SK-N-SH (cell line): ENCODE measurements at regions not wholly inside any gene's neighbourhood (a gene's known extent, or its start where the extent isn't known, plus 50 kb on each side); places are given as distances from the start of the nearest gene placed in this dataset.

ENCODE experiments used
- CTCF ChIA-PET: fragments of 300-600, 350-600 bp; formaldehyde crosslinking; extraction: SDS; loops from one replicate; lab custom pipeline; 2021; lab: Yijun Ruan, JAX
- POLR2A ChIA-PET: fragments of 350-600 bp; sonication (Branson Sonifier 250); formaldehyde crosslinking; extraction: SDS; loops from one replicate; lab custom pipeline; 2020; ENCODE audit warnings: antibody characterized with exemption, inconsistent platforms; lab: Yijun Ruan, JAX
- DNase-seq: peaks from one replicate; pipeline ENCODE4 v3.0.0; 2012
- H2AFZ ChIP-seq: fragments of 200-600 bp; sonication (generic); 2 replicates; pipeline ENCODE4 v1.8.1; 2016; ENCODE audit warnings: antibody characterized with exemption, mild to moderate bottlenecking, low read depth
- H3F3A ChIP-seq: fragments of 200-600 bp; sonication (generic); replicated peaks from 2 replicates; pipeline ENCODE3; 2016; ENCODE audit warnings: antibody characterized with exemption, mild to moderate bottlenecking; ENCODE audit not compliant: insufficient read depth
- H3K27ac ChIP-seq, 2 experiments: fragments of 200-500 bp in 1 of 2; fragments of 200-600 bp in 1 of 2; sonication (Bioruptor generic) in 1 of 2; sonication (generic), shearing (Covaris generic) in 1 of 2; 2 replicates each; pipeline versions ENCODE4 v1.5.1 to v1.6.1; 2014 to 2016; ENCODE audit warnings: low read depth in 2 of 2, inconsistent platforms in 1 of 2, low read length in 1 of 2, mild to moderate bottlenecking in 1 of 2, mixed read lengths in 1 of 2
- H3K27me3 ChIP-seq: fragments of 200-600 bp; sonication (generic), shearing (Covaris generic); 2 replicates; pipeline ENCODE4 v1.6.1; 2016; ENCODE audit warnings: mixed run types; ENCODE audit not compliant: insufficient read depth
- H3K36me3 ChIP-seq, 2 experiments: fragments of 200-500 bp in 1 of 2; fragments of 200-600 bp in 1 of 2; sonication (Bioruptor generic) in 1 of 2; sonication (generic) in 1 of 2; replicated peaks in 1 of 2; 2 replicates each; pipeline versions ENCODE3 to v1.5.1; 2014 to 2016; ENCODE audit warnings: low read length in 1 of 2, mild to moderate bottlenecking in 1 of 2; ENCODE audit not compliant: insufficient read depth in 2 of 2, control insufficient read depth in 1 of 2
- H3K4me1 ChIP-seq, 2 experiments: fragments of 200-500 bp in 1 of 2; fragments of 200-600 bp in 1 of 2; sonication (Bioruptor generic) in 1 of 2; sonication (generic), shearing (Covaris generic) in 1 of 2; 2 replicates each; pipeline versions ENCODE4 v1.5.1 to v1.6.1; 2014 to 2016; ENCODE audit warnings: low read depth in 1 of 2, low read length in 1 of 2, mixed run types in 1 of 2; ENCODE audit not compliant: insufficient read depth in 2 of 2, control insufficient read depth in 1 of 2
- H3K4me2 ChIP-seq: fragments of 200-600 bp; sonication (generic), shearing (Covaris generic); 2 replicates; pipeline ENCODE4 v1.6.1; 2017; ENCODE audit warnings: mixed run types
- H3K4me3 ChIP-seq, 2 experiments: fragments of 200-500 bp in 1 of 2; fragments of 200-600 bp in 1 of 2; sonication (Bioruptor generic) in 1 of 2; sonication (generic), shearing (Covaris generic) in 1 of 2; 2 replicates each; pipeline versions ENCODE4 v1.5.1 to v1.8.1; 2014 to 2016; ENCODE audit warnings: low read depth in 2 of 2, inconsistent platforms in 1 of 2, low read length in 1 of 2, mild to moderate bottlenecking in 1 of 2, mixed read lengths in 1 of 2, moderate library complexity in 1 of 2
- H3K79me2 ChIP-seq: fragments of 200-600 bp; sonication (generic); 2 replicates; pipeline ENCODE4 v1.8.1; 2017; ENCODE audit warnings: mild to moderate bottlenecking; ENCODE audit not compliant: insufficient read depth
- H3K9ac ChIP-seq: fragments of 200-600 bp; sonication (generic); 2 replicates; pipeline ENCODE4 v1.6.1; 2017; ENCODE audit warnings: mixed run types
- H3K9me2 ChIP-seq: fragments of 200-600 bp; sonication (generic); 2 replicates; pipeline ENCODE4 v1.6.1; 2017; ENCODE audit warnings: mixed run types
- H3K9me3 ChIP-seq: fragments of 200-600 bp; sonication (generic); 2 replicates; pipeline ENCODE4 v1.6.1; 2017; ENCODE audit warnings: mixed run types, mild to moderate bottlenecking, moderate library complexity
- H4K20me1 ChIP-seq: fragments of 200-600 bp; sonication (generic); 2 replicates; pipeline ENCODE4 v1.6.1; 2017; ENCODE audit warnings: mild to moderate bottlenecking, mixed run types; ENCODE audit not compliant: insufficient read depth
- ELF1 ChIP-seq: IDR thresholded peaks from 2 replicates; pipeline ENCODE4 v1.4.0; 2012
- FOXJ3 ChIP-seq: sonication (generic); formaldehyde crosslinking; IDR thresholded peaks from 2 replicates; pipeline ENCODE4 v1.5.1; 2020; ENCODE audit warnings: mild to moderate bottlenecking, missing genetic modification reagents
- FOXM1 ChIP-seq: IDR thresholded peaks from 2 replicates; pipeline ENCODE4 v1.4.0; 2012; ENCODE audit warnings: low read depth, mild to moderate bottlenecking
- JUND ChIP-seq: IDR thresholded peaks from 2 replicates; pipeline ENCODE4 v1.4.0; 2012
- MXI1 ChIP-seq: IDR thresholded peaks from 2 replicates; pipeline ENCODE4 v1.6.1; 2012; ENCODE audit warnings: mild to moderate bottlenecking, low read depth, low read length, improper control_type of control experiment
- RAD21 ChIP-seq: IDR thresholded peaks from 2 replicates; pipeline ENCODE4 v1.6.1; 2012; ENCODE audit warnings: mild to moderate bottlenecking, low read length
- RFX5 ChIP-seq: IDR thresholded peaks from 2 replicates; pipeline ENCODE4 v1.6.1; 2012; ENCODE audit warnings: mild to moderate bottlenecking, improper control_type of control experiment, low read length
- SMC3 ChIP-seq: IDR thresholded peaks from 2 replicates; pipeline ENCODE4 v1.6.1; 2012; ENCODE audit warnings: low read depth, low read length, improper control_type of control experiment
- TAF1 ChIP-seq: IDR thresholded peaks from 2 replicates; pipeline ENCODE4 v1.6.1; 2012; ENCODE audit warnings: low read depth, mild to moderate bottlenecking, low read length, moderate library complexity, borderline replicate concordance
- WGBS: methylation state at CpG from one replicate; pipeline ENCODE4 v1.1.6; 2017; ENCODE audit warnings: low lambda C conversion rate; 5-methylcytosine and 5-hydroxymethylcytosine counted together
- TF ChIP-seq, protein P1 (sequence below): fragments of 200-600 bp; sonication (generic); IDR thresholded peaks from 2 replicates; pipeline ENCODE4 v1.6.1; 2017; ENCODE audit warnings: antibody characterized with exemption, mild to moderate bottlenecking, moderate library complexity
- TF ChIP-seq, protein P2 (sequence below): IDR thresholded peaks from 2 replicates; pipeline ENCODE4 v1.6.1; 2012; ENCODE audit warnings: mild to moderate bottlenecking, low read depth, low read length, moderate library complexity
- TF ChIP-seq, protein P3 (sequence below): fragments of 150-350 bp; IDR thresholded peaks from 2 replicates; pipeline ENCODE4 v1.6.1; 2016; ENCODE audit warnings: mild to moderate bottlenecking, low read depth, low read length

DNA sequence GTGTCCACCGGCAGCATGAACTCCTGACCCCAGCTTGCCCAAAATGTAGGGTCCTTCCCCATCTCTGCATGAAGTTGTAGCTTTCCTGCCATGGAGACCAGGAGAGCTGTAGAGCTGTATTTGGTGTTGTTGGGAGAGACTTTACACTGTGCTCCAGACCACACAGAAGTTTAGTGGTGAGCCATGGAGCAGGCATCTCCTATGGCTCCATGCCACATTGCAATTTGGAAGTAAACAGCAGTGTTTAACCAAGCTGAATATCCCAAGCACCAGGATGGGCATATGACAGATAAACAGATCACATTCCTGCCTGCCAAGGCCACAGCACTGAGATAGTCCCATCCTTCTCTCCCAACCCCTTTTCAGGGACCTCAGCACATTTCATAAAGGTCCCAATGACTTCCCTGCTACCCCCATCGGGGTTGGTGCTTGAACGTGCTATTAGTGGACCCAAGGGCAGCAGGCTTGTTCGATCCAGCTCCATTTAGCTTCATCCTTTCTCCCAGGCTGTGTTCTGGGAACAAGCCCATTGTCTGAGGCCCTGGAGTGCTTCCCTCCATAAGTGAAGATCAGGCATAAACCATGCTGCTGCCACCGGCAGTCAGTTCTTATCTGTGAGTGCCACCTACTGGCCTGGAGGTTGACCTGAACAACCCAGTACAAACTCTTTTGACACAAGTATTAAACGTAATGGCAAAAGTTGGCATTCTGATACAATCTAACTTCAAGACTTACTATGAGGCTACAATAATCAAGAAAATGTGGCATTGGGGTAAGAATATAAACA lies 172.3 kb upstream of the ATXN7L3B start:
- no peaks in the 10 kb centered on the region for H3F3A ChIP-seq
- H4K20me1 ChIP-seq: no peaks in the 10 kb centered on the region
- no peak overlapping the region for H3K9ac ChIP-seq
- WGBS: 21% methylated on average over 6 of the region's 6 CpGs
- CTCF ChIA-PET: interaction anchor here (0.7 to 2.6 kb wide), 5 partner anchors 8 to 344 kb away, joined by 3 to 6 read pairs (median 4); no protein-coding TSS in a partner anchor
- H3K27me3 ChIP-seq: no peaks in the 10 kb centered on the region
- H3K27ac ChIP-seq: no peak overlapping the region
- peak; percentile 26 for DNase-seq
- no peaks in the 10 kb centered on the region for H3K79me2 ChIP-seq
- H3K4me2 ChIP-seq: no peak overlapping the region
- H3K36me3 ChIP-seq: no peaks in the 10 kb centered on the region
- H2AFZ ChIP-seq: no peak overlapping the region; the same call in 1 of the 2 replicates
- H3K4me1 ChIP-seq: peaks cover 0 to 7% of the 10 kb centered on the region in 2 experiments; a peak in 2 of 4 replicates
- H3K9me3 ChIP-seq: no peaks in the 10 kb centered on the region
- TF ChIP-seq SMC3 (peak; percentile 61), RAD21 (peak; percentile 82), MXI1 (no peak)
- TF ChIP-seq, protein P1, sequence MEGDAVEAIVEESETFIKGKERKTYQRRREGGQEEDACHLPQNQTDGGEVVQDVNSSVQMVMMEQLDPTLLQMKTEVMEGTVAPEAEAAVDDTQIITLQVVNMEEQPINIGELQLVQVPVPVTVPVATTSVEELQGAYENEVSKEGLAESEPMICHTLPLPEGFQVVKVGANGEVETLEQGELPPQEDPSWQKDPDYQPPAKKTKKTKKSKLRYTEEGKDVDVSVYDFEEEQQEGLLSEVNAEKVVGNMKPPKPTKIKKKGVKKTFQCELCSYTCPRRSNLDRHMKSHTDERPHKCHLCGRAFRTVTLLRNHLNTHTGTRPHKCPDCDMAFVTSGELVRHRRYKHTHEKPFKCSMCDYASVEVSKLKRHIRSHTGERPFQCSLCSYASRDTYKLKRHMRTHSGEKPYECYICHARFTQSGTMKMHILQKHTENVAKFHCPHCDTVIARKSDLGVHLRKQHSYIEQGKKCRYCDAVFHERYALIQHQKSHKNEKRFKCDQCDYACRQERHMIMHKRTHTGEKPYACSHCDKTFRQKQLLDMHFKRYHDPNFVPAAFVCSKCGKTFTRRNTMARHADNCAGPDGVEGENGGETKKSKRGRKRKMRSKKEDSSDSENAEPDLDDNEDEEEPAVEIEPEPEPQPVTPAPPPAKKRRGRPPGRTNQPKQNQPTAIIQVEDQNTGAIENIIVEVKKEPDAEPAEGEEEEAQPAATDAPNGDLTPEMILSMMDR: peak; percentile 92
- TF ChIP-seq, protein P2, sequence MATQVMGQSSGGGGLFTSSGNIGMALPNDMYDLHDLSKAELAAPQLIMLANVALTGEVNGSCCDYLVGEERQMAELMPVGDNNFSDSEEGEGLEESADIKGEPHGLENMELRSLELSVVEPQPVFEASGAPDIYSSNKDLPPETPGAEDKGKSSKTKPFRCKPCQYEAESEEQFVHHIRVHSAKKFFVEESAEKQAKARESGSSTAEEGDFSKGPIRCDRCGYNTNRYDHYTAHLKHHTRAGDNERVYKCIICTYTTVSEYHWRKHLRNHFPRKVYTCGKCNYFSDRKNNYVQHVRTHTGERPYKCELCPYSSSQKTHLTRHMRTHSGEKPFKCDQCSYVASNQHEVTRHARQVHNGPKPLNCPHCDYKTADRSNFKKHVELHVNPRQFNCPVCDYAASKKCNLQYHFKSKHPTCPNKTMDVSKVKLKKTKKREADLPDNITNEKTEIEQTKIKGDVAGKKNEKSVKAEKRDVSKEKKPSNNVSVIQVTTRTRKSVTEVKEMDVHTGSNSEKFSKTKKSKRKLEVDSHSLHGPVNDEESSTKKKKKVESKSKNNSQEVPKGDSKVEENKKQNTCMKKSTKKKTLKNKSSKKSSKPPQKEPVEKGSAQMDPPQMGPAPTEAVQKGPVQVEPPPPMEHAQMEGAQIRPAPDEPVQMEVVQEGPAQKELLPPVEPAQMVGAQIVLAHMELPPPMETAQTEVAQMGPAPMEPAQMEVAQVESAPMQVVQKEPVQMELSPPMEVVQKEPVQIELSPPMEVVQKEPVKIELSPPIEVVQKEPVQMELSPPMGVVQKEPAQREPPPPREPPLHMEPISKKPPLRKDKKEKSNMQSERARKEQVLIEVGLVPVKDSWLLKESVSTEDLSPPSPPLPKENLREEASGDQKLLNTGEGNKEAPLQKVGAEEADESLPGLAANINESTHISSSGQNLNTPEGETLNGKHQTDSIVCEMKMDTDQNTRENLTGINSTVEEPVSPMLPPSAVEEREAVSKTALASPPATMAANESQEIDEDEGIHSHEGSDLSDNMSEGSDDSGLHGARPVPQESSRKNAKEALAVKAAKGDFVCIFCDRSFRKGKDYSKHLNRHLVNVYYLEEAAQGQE: no peak
- TF ChIP-seq, all 33 proteins: peak for 3
- POLR2A ChIA-PET: no interaction called here
- Histone ChIP-seq H3K9me2 (no peaks in the 10 kb centered on the region), H3K4me3 (no peak overlapping the region)

DNA sequence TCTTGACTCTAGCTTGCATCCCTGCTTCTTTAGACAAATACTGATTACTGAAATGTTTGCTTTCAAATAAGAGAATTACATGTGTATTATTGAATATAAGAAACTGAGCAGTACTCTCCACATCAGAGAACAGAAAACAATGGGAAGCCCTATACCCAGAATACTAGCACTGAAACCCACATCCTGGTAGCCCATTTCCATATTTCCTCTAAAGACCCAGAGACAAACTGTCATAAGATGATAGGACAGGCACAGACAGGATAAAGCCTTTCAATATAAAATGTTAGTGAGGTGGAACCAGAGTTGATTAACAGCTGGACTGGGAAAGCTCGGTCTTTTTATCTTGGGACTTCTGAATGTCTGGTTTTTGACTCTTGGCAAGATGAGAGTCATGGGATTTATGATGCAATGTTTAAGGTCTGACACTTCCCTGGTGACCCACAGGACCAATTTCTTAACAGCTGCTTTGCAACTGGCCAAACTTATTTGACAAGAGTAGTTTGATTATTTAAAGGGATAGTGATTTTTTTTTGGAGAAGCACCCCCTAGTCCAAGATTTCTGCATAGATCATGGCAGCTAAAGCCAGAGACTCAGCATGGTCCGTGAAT lies 166.9 kb upstream of the ATXN7L3B start:
- CTCF ChIA-PET: no interaction called here
- WGBS: 0% methylated on average over 2 of the region's 2 CpGs
- H3K36me3 ChIP-seq: no peaks in the 10 kb centered on the region

More for the DNA sequence above, 166.9 kb upstream of the ATXN7L3B start:
- H3K9ac ChIP-seq: no peak overlapping the region
- no peaks in the 10 kb centered on the region for H3K9me3 ChIP-seq
- no peak for DNase-seq
- H2AFZ ChIP-seq: no peak overlapping the region
- H3K4me2 ChIP-seq: no peak overlapping the region
- H3K27ac ChIP-seq: no peak overlapping the region
- H3K79me2 ChIP-seq: no peaks in the 10 kb centered on the region
- no peaks in the 10 kb centered on the region for H3F3A ChIP-seq
- no peaks in the 10 kb centered on the region for H3K9me2 ChIP-seq
- no peak for TF ChIP-seq TAF1
- TF ChIP-seq MXI1: no peak
- TF ChIP-seq, protein P3, sequence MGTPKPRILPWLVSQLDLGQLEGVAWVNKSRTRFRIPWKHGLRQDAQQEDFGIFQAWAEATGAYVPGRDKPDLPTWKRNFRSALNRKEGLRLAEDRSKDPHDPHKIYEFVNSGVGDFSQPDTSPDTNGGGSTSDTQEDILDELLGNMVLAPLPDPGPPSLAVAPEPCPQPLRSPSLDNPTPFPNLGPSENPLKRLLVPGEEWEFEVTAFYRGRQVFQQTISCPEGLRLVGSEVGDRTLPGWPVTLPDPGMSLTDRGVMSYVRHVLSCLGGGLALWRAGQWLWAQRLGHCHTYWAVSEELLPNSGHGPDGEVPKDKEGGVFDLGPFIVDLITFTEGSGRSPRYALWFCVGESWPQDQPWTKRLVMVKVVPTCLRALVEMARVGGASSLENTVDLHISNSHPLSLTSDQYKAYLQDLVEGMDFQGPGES: no peak
- no peak for TF ChIP-seq JUND
- no peak for TF ChIP-seq ELF1
- TF ChIP-seq FOXJ3 (CRISPR knock-in tag): no peak
- TF ChIP-seq FOXM1: no peak
- TF ChIP-seq RFX5: no peak
- H3K27me3 ChIP-seq: peaks cover 5% of the 10 kb centered on the region
- no peaks in the 10 kb centered on the region for H4K20me1 ChIP-seq
- H3K4me1 ChIP-seq: no peaks in the 10 kb centered on the region
- H3K4me3 ChIP-seq: no peak overlapping the region
- POLR2A ChIA-PET: no interaction called here
